ENCODE measurements at regions not wholly inside any gene's neighbourhood (a gene's known extent, or its start where the extent isn't known, plus 50 kb on each side); places are given as distances from the start of the nearest gene placed in this dataset.

GRCh38 chr7:69338144-69338543 lies 260.1 kb upstream of the AUTS2 start:
- no peak for TF ChIP-seq EZH2 (IDR thresholded peaks at IDR 0.05; ENCODE audit: low read length, unreplicated experiment)
- TF ChIP-seq, protein P1, sequence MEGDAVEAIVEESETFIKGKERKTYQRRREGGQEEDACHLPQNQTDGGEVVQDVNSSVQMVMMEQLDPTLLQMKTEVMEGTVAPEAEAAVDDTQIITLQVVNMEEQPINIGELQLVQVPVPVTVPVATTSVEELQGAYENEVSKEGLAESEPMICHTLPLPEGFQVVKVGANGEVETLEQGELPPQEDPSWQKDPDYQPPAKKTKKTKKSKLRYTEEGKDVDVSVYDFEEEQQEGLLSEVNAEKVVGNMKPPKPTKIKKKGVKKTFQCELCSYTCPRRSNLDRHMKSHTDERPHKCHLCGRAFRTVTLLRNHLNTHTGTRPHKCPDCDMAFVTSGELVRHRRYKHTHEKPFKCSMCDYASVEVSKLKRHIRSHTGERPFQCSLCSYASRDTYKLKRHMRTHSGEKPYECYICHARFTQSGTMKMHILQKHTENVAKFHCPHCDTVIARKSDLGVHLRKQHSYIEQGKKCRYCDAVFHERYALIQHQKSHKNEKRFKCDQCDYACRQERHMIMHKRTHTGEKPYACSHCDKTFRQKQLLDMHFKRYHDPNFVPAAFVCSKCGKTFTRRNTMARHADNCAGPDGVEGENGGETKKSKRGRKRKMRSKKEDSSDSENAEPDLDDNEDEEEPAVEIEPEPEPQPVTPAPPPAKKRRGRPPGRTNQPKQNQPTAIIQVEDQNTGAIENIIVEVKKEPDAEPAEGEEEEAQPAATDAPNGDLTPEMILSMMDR (conservative IDR thresholded peaks at IDR 0.05; ENCODE audit: low read depth, low read length): no peak
- no peak for TF ChIP-seq EZH2phosphoT487 (IDR thresholded peaks at IDR 0.05; ENCODE audit: borderline replicate concordance, low read length)
